ENCODE measurements at regions not wholly inside any gene's neighbourhood (a gene's known extent, or its start where the extent isn't known, plus 50 kb on each side); places are given as distances from the start of the nearest gene placed in this dataset.

GRCh38 chr18:27412556-27412955 is 227.4 kb upstream of the CHST9 start:
- TF ChIP-seq CTCF (IDR thresholded peaks at IDR 0.05 in 2 of 3, conservative IDR thresholded peaks at IDR 0.05 in 1 of 3; ENCODE audit: borderline replicate concordance in 1 of 3, insufficient read depth in 1 of 3, low read depth in 2 of 3, low read length in 2 of 3): no peak
- no peak for TF ChIP-seq CEBPB (IDR thresholded peaks at IDR 0.05; ENCODE audit: low read depth)
- no peak for TF ChIP-seq YY1 (IDR thresholded peaks at IDR 0.05; ENCODE audit: extremely low read depth, insufficient replicate concordance, low read depth, low read length)
- no peak for TF ChIP-seq FOSL1 (IDR thresholded peaks at IDR 0.05; ENCODE audit: low read depth)
- TF ChIP-seq RAD21 (IDR thresholded peaks at IDR 0.05; ENCODE audit: low read depth): no peak
- TF ChIP-seq EZH2 (IDR thresholded peaks at IDR 0.05): no peak
- TF ChIP-seq MAX (IDR thresholded peaks at IDR 0.05): no peak
- no peak for TF ChIP-seq POLR2AphosphoS5 (IDR thresholded peaks at IDR 0.05; ENCODE audit: low read depth, low read length)

All from HCT116 (cell line).